NOMO-1 treated with DMSO at 0.1 percent for 48 hours (cell line): ENCODE measurements at regions not wholly inside any gene's neighbourhood (a gene's known extent, or its start where the extent isn't known, plus 50 kb on each side); places are given as distances from the start of the nearest gene placed in this dataset.

Source experiments
- DNase-seq: peaks from one replicate; lab custom pipeline; 2025; ENCODE audit not compliant: unreplicated experiment; lab: John Stamatoyannopoulos, UW

GRCh38 chr20:39299783-39300182 lies 337.6 kb downstream of the DHX35 start:
- no peak for DNase-seq

- DNase-seq = no peak
These were observed 336.7 kb downstream of the DHX35 start for GRCh38 chr20:39298571-39299506.

- DNase-seq = no peak
These were observed 336.0 kb downstream of the DHX35 start for GRCh38 chr20:39298121-39298520.

- DNase-seq = no peak
These were observed 333.2 kb downstream of the DHX35 start for GRCh38 chr20:39295301-39295700.

GRCh38 chr20:39294137-39294725 lies 332.1 kb downstream of the DHX35 start:
- no peak for DNase-seq

- DNase-seq = no peak
These were observed 330.1 kb downstream of the DHX35 start for GRCh38 chr20:39292193-39292736.

GRCh38 chr20:39291301-39291700 lies 329.2 kb downstream of the DHX35 start:
- DNase-seq = no peak

GRCh38 chr20:39290575-39290974 lies 328.4 kb downstream of the DHX35 start:
- DNase-seq = no peak

- no peak for DNase-seq
These were observed 327.7 kb downstream of the DHX35 start for GRCh38 chr20:39289831-39290230.

GRCh38 chr20:39289316-39289715 lies 327.2 kb downstream of the DHX35 start:
- no peak for DNase-seq

GRCh38 chr20:39283464-39283863 lies 321.3 kb downstream of the DHX35 start:
- DNase-seq = no peak

- no peak for DNase-seq
These were observed 320.5 kb downstream of the DHX35 start for GRCh38 chr20:39282619-39283092.

- no peak for DNase-seq
These were observed 318.7 kb downstream of the DHX35 start for GRCh38 chr20:39280875-39281274.

GRCh38 chr20:39278230-39278788 lies 316.2 kb downstream of the DHX35 start:
- DNase-seq = no peak

- DNase-seq = no peak
These were observed 315.0 kb downstream of the DHX35 start for GRCh38 chr20:39277185-39277584.

GRCh38 chr20:39270837-39271604 lies 308.9 kb downstream of the DHX35 start:
- no peak for DNase-seq

- DNase-seq = no peak
These were observed 307.5 kb downstream of the DHX35 start for GRCh38 chr20:39269493-39270217.

- DNase-seq = no peak
These were observed 306.9 kb downstream of the DHX35 start for GRCh38 chr20:39268981-39269461.

- DNase-seq = no peak
These were observed 306.4 kb downstream of the DHX35 start for GRCh38 chr20:39268491-39268951.

- DNase-seq = no peak
These were observed 304.8 kb downstream of the DHX35 start for GRCh38 chr20:39266989-39267388.
